H1 (cell line): ENCODE measurements at regions not wholly inside any gene's neighbourhood (a gene's known extent, or its start where the extent isn't known, plus 50 kb on each side); places are given as distances from the start of the nearest gene placed in this dataset.

Experiments
- CTCF ChIP-seq, 3 experiments: IDR thresholded peaks; 1 replicate in 2 of 3; 2 replicates in 1 of 3; pipeline versions ENCODE4 v1.5.1 to v1.6.1; 2011; ENCODE audit warnings: low read length in 3 of 3, mild to moderate bottlenecking in 3 of 3, inconsistent platforms in 2 of 3, low read depth in 1 of 3, moderate library complexity in 1 of 3; ENCODE audit not compliant: insufficient read depth in 1 of 3; ENCODE audit errors: control extremely low read depth in 1 of 3
- EGR1 ChIP-seq: IDR thresholded peaks from 2 replicates; pipeline ENCODE4 v1.6.1; 2011; ENCODE audit warnings: low read depth, low read length, borderline replicate concordance
- POLR2AphosphoS5 ChIP-seq: IDR thresholded peaks from 2 replicates; pipeline ENCODE4 v1.6.1; 2011; ENCODE audit warnings: low read depth, low read length
- TAF1 ChIP-seq: IDR thresholded peaks from 2 replicates; pipeline ENCODE4 v1.6.1; 2011; ENCODE audit warnings: mild to moderate bottlenecking, low read depth, low read length
- TF ChIP-seq, protein P1 (sequence below): IDR thresholded peaks from 2 replicates; pipeline ENCODE4 v1.6.1; 2012; ENCODE audit warnings: inconsistent platforms
- TF ChIP-seq, protein P2 (sequence below): fragments of 300-600 bp; sonication (generic); IDR thresholded peaks from 2 replicates; pipeline ENCODE4 v1.7.1; 2012; ENCODE audit warnings: low read length, moderate library complexity, mild to moderate bottlenecking, inconsistent platforms; ENCODE audit not compliant: insufficient replicate concordance

- TF ChIP-seq CTCF (IDR thresholded peaks at IDR 0.05; ENCODE audit: control extremely low read depth in 1 of 3, insufficient read depth in 1 of 3, low read depth in 1 of 3, low read length in 3 of 3) (no peak), TAF1 (no peak), EGR1 (no peak), POLR2AphosphoS5 (no peak)
- TF ChIP-seq, protein P1, sequence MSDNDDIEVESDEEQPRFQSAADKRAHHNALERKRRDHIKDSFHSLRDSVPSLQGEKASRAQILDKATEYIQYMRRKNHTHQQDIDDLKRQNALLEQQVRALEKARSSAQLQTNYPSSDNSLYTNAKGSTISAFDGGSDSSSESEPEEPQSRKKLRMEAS, result no peak
- TF ChIP-seq, protein P2, sequence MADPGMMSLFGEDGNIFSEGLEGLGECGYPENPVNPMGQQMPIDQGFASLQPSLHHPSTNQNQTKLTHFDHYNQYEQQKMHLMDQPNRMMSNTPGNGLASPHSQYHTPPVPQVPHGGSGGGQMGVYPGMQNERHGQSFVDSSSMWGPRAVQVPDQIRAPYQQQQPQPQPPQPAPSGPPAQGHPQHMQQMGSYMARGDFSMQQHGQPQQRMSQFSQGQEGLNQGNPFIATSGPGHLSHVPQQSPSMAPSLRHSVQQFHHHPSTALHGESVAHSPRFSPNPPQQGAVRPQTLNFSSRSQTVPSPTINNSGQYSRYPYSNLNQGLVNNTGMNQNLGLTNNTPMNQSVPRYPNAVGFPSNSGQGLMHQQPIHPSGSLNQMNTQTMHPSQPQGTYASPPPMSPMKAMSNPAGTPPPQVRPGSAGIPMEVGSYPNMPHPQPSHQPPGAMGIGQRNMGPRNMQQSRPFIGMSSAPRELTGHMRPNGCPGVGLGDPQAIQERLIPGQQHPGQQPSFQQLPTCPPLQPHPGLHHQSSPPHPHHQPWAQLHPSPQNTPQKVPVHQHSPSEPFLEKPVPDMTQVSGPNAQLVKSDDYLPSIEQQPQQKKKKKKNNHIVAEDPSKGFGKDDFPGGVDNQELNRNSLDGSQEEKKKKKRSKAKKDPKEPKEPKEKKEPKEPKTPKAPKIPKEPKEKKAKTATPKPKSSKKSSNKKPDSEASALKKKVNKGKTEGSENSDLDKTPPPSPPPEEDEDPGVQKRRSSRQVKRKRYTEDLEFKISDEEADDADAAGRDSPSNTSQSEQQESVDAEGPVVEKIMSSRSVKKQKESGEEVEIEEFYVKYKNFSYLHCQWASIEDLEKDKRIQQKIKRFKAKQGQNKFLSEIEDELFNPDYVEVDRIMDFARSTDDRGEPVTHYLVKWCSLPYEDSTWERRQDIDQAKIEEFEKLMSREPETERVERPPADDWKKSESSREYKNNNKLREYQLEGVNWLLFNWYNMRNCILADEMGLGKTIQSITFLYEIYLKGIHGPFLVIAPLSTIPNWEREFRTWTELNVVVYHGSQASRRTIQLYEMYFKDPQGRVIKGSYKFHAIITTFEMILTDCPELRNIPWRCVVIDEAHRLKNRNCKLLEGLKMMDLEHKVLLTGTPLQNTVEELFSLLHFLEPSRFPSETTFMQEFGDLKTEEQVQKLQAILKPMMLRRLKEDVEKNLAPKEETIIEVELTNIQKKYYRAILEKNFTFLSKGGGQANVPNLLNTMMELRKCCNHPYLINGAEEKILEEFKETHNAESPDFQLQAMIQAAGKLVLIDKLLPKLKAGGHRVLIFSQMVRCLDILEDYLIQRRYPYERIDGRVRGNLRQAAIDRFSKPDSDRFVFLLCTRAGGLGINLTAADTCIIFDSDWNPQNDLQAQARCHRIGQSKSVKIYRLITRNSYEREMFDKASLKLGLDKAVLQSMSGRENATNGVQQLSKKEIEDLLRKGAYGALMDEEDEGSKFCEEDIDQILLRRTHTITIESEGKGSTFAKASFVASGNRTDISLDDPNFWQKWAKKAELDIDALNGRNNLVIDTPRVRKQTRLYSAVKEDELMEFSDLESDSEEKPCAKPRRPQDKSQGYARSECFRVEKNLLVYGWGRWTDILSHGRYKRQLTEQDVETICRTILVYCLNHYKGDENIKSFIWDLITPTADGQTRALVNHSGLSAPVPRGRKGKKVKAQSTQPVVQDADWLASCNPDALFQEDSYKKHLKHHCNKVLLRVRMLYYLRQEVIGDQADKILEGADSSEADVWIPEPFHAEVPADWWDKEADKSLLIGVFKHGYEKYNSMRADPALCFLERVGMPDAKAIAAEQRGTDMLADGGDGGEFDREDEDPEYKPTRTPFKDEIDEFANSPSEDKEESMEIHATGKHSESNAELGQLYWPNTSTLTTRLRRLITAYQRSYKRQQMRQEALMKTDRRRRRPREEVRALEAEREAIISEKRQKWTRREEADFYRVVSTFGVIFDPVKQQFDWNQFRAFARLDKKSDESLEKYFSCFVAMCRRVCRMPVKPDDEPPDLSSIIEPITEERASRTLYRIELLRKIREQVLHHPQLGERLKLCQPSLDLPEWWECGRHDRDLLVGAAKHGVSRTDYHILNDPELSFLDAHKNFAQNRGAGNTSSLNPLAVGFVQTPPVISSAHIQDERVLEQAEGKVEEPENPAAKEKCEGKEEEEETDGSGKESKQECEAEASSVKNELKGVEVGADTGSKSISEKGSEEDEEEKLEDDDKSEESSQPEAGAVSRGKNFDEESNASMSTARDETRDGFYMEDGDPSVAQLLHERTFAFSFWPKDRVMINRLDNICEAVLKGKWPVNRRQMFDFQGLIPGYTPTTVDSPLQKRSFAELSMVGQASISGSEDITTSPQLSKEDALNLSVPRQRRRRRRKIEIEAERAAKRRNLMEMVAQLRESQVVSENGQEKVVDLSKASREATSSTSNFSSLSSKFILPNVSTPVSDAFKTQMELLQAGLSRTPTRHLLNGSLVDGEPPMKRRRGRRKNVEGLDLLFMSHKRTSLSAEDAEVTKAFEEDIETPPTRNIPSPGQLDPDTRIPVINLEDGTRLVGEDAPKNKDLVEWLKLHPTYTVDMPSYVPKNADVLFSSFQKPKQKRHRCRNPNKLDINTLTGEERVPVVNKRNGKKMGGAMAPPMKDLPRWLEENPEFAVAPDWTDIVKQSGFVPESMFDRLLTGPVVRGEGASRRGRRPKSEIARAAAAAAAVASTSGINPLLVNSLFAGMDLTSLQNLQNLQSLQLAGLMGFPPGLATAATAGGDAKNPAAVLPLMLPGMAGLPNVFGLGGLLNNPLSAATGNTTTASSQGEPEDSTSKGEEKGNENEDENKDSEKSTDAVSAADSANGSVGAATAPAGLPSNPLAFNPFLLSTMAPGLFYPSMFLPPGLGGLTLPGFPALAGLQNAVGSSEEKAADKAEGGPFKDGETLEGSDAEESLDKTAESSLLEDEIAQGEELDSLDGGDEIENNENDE, result no peak
Observed at GRCh38 chr14:86087377-86087776, 557.4 kb downstream of the FLRT2 start.
